Testis (tissue), 2 donors: ENCODE measurements at regions not wholly inside any gene's neighbourhood (a gene's known extent, or its start where the extent isn't known, plus 50 kb on each side); places are given as distances from the start of the nearest gene placed in this dataset.

Source experiments
- DNase-seq: peaks from one replicate; pipeline ENCODE4 v3.0.0-alpha.2; 2019
- H3K27ac ChIP-seq, 2 donors: fragments of 200-600 bp; sonication (generic); one replicate each; pipeline ENCODE4 v1.5.1; 2019
- H3K27me3 ChIP-seq: fragments of 200-600 bp; sonication (generic); one replicate; pipeline ENCODE4 v1.5.1; 2019
- H3K36me3 ChIP-seq: fragments of 200-600 bp; sonication (generic); one replicate; pipeline ENCODE4 v1.5.1; 2017; ENCODE audit warnings: low read depth; ENCODE audit errors: missing control alignments
- H3K4me1 ChIP-seq: fragments of 200-600 bp; sonication (generic); one replicate; pipeline ENCODE4 v1.5.1; 2019
- H3K4me3 ChIP-seq, 2 donors: fragments of 200-600 bp; sonication (generic); one replicate each; pipeline ENCODE4 v1.5.1; 2017 to 2019
- H3K9me3 ChIP-seq: fragments of 200-600 bp; sonication (generic); one replicate; pipeline ENCODE4 v1.5.1; 2017
- CTCF ChIP-seq, 3 experiments: fragments of 450-650 bp in 2 of 3; fragments of 200-600 bp in 1 of 3; sonication (generic) in 1 of 3; IDR thresholded peaks; one replicate each; pipeline ENCODE4 v1.5.1; 2016 to 2019; ENCODE audit warnings: antibody characterized with exemption in 3 of 3, mild to moderate bottlenecking in 2 of 3, moderate library complexity in 1 of 3
- POLR2A ChIP-seq: fragments of 450-650 bp; IDR thresholded peaks from one replicate; pipeline ENCODE4 v1.6.1; 2017; ENCODE audit warnings: antibody characterized with exemption, mild to moderate bottlenecking, moderate library complexity
- WGBS, 2 donors: methylation state at CpG; one replicate each; pipeline ENCODE4 v1.1.5; 2018; 5-methylcytosine and 5-hydroxymethylcytosine counted together
- intact Hi-C: fragments of 100-400 bp; cut with DNase I; formaldehyde crosslinking; loops from one replicate; pipeline ENCODE4 v1.15.1; 2023; ENCODE audit warnings: low total_unique reads

GRCh38 chr2:422676-423435 lies 135.0 kb upstream of the ALKAL2 start:
- Histone ChIP-seq H3K4me3 (no peak overlapping the region), H3K9me3 (no peaks in the 10 kb centered on the region), H3K4me1 (peaks cover 4% of the 10 kb centered on the region), H3K27me3 (no peaks in the 10 kb centered on the region), H3K36me3 (no peaks in the 10 kb centered on the region), H3K27ac (no peak overlapping the region)
- TF ChIP-seq POLR2A = no peak
- no peak for TF ChIP-seq CTCF (IDR thresholded peaks at IDR 0.05)
- DNase-seq = no peak
- WGBS, 2 donors = 85 to 94% methylated on average over 11 to 14 of the region's 14 CpGs
- intact Hi-C loops = no loop called here

GRCh38 chr2:421406-421805 lies 133.5 kb upstream of the ALKAL2 start:
- intact Hi-C loops = no loop called here

GRCh38 chr2:419687-420317 lies 131.9 kb upstream of the ALKAL2 start:
- DNase-seq = no peak
- H3K27me3 ChIP-seq = no peaks in the 10 kb centered on the region
- TF ChIP-seq CTCF (IDR thresholded peaks at IDR 0.05) (no peak), POLR2A (no peak)
- H3K4me3 ChIP-seq = no peak overlapping the region
- intact Hi-C loops = no loop called here
- no peaks in the 10 kb centered on the region for H3K9me3 ChIP-seq
- peak overlapping the region; percentile 21 to 68 for H3K27ac ChIP-seq
- H3K36me3 ChIP-seq = no peaks in the 10 kb centered on the region
- H3K4me1 ChIP-seq = peaks cover 4% of the 10 kb centered on the region
- 65 to 83% methylated on average over 15 to 26 of the region's 28 CpGs for WGBS, 2 donors

More at GRCh38 chr2:421406-421805, 133.5 kb upstream of the ALKAL2 start:
- H3K36me3 ChIP-seq = no peaks in the 10 kb centered on the region
- no peak for DNase-seq
- WGBS, 2 donors = 86 to 93% methylated on average over 14 of the region's 14 CpGs
- no peak for TF ChIP-seq POLR2A
- H3K9me3 ChIP-seq = no peaks in the 10 kb centered on the region
- peaks cover 4% of the 10 kb centered on the region for H3K4me1 ChIP-seq
- no peaks in the 10 kb centered on the region for H3K27me3 ChIP-seq
- H3K27ac ChIP-seq = no peak overlapping the region
- H3K4me3 ChIP-seq = no peak overlapping the region

GRCh38 chr2:417662-418061 lies 129.8 kb upstream of the ALKAL2 start:
- H3K27me3 ChIP-seq = no peaks in the 10 kb centered on the region
- TF ChIP-seq POLR2A = no peak
- no peak for TF ChIP-seq CTCF (IDR thresholded peaks at IDR 0.05)
- intact Hi-C loops = no loop called here
- peaks cover 4% of the 10 kb centered on the region for H3K4me1 ChIP-seq
- no peaks in the 10 kb centered on the region for H3K36me3 ChIP-seq
- no peak overlapping the region for H3K4me3 ChIP-seq
- 77 to 87% methylated on average over 5 of the region's 5 CpGs for WGBS, 2 donors
- no peaks in the 10 kb centered on the region for H3K9me3 ChIP-seq
- no peak for DNase-seq
- no peak overlapping the region for H3K27ac ChIP-seq

GRCh38 chr2:417006-417405 lies 129.1 kb upstream of the ALKAL2 start:
- H3K9me3 ChIP-seq = no peaks in the 10 kb centered on the region
- no peak overlapping the region for H3K4me3 ChIP-seq
- peaks cover 4% of the 10 kb centered on the region for H3K4me1 ChIP-seq
- no peak for TF ChIP-seq CTCF (IDR thresholded peaks at IDR 0.05)
- no peak for TF ChIP-seq POLR2A
- 88 to 91% methylated on average over 3 of the region's 3 CpGs for WGBS, 2 donors
- no peaks in the 10 kb centered on the region for H3K36me3 ChIP-seq
- DNase-seq = no peak
- H3K27ac ChIP-seq = no peak overlapping the region
- intact Hi-C loops = no loop called here
- no peaks in the 10 kb centered on the region for H3K27me3 ChIP-seq
